ENCODE measurements at regions not wholly inside any gene's neighbourhood (a gene's known extent, or its start where the extent isn't known, plus 50 kb on each side); places are given as distances from the start of the nearest gene placed in this dataset.

GRCh38 chr6:134594881-134595280 is 277.0 kb upstream of the SGK1 start:
- TF ChIP-seq POLR2A (IDR thresholded peaks at IDR 0.05; ENCODE audit: control extremely low read depth in 1 of 2, low read depth in 2 of 2, low read length in 2 of 2) (no peak), EZH2 (IDR thresholded peaks at IDR 0.05; ENCODE audit: low read depth, low read length, severe bottlenecking) (no peak), GABPA (IDR thresholded peaks at IDR 0.05; ENCODE audit: borderline replicate concordance, insufficient read depth, low read length) (no peak), TAF1 (IDR thresholded peaks at IDR 0.05; ENCODE audit: low read depth, low read length) (no peak), RNF2 (IDR thresholded peaks at IDR 0.05; ENCODE audit: borderline replicate concordance, low read depth, low read length, missing control alignments, poor library complexity, severe bottlenecking) (no peak), TBP (IDR thresholded peaks at IDR 0.05; ENCODE audit: low read depth, low read length) (no peak)
